Activated CD4-positive, alpha-beta T cell treated with anti-CD3 and anti-CD28 coated beads, Interleukin-2, Interleukin-6, amounts not matched to agents 100 ng/mL and 50 ng/mL, durations not matched to agents 16 hours and 8 hours (primary cell): ENCODE measurements at regions not wholly inside any gene's neighbourhood (a gene's known extent, or its start where the extent isn't known, plus 50 kb on each side); places are given as distances from the start of the nearest gene placed in this dataset.

Experiments
- DNase-seq: peaks from one replicate; pipeline ENCODE4 v3.0.0-alpha.2; 2020

GRCh38 chr5:67306965-67307607 is 110.5 kb upstream of the CD180 start:
- DNase-seq: no peak

GRCh38 chr5:67305913-67306710 is 109.5 kb upstream of the CD180 start:
- DNase-seq: peak; percentile 11

DNA sequence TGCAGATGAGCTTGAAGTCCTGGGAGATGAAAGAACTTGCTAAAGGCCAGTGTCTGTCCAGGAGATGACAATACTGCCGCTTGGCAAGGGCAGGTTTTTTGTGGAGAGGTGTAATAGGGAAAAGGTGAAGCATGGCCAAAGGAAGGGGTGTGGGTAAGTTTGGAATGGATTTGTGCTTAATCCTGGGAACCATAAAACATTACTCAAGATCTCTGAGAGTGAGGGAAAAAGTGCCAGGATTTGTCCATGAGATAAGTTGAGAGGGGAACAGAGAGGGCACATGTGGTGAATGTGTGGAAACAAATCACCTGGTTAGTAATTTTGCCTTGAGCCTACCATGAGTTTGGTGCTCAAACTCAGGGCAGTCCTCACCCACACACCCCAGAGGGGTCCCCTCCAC is 108.8 kb upstream of the CD180 start:
- DNase-seq: no peak

GRCh38 chr5:67303356-67303755 is 106.8 kb upstream of the CD180 start:
- no peak for DNase-seq

DNA sequence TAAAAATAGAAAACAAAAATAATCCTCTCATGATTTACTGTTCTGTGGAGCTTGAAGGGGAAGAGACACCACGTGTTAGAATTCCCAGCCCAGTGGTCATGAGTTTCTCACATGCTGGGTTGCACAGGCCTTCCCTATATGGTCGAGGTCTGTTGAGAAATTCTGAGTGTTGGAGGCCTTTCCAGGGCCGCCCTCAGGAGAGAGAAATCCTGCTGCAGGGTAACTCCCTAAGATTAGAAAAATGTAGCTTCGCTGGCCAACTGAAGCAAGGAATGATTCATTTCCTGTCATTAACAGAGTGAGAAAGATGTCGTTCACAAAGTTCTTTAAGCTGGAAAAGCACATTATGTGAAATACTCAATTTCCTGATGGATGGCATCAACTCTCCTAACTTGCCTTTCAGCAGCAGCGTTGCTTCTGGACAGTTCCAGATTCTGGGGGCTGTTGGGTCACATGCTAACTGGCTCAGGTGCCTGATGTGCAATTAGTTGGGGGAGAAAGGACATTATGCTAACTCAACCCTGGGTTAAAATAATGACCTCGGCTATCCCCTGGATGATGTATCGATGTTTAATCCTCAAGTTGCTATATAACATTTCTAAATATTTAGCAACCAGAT is 104.8 kb upstream of the CD180 start:
- no peak for DNase-seq

DNA sequence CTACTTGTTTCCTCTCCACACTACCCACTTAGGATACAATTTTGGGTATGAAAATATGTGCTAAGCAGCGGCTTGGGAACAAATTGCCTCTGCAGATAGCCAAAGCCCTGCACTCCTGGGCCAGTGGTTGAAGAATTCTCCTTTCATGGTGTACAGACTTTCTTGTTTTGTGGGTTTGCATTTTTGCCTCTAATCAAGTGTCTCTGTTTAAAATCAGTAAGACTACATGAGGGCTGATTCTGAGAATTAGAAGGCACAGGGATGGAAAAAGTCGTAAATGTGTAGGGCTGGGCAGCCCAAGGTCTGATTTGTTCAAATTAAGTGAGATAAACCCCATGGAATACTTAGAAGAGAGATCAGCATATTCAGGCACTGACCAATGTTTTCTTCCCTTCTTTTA is 103.7 kb upstream of the CD180 start:
- no peak for DNase-seq

DNA sequence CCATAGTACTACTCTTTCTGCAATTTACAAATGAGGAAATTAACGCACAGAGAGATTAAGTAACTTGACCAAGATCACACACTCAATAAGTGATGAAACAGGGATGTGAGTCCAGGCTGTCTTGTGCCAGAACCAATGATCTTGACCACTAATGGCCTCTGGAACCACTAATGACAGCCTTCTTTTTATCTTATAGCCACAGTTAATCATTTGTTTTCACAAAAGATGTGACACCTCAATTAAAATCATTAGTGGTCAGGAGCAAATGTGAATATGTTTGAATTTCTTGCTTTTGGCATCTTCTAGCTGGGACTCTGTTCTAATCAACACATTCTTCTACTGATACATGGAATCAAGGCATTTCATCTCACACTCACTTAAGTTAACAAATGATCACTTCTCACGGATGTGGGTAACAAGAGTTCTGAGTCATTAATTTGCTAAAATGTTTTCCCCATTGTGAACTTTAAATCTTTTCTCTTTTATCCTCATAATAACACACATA is 102.7 kb upstream of the CD180 start:
- DNase-seq: no peak

GRCh38 chr5:67297802-67298532 is 101.4 kb upstream of the CD180 start:
- no peak for DNase-seq

DNA sequence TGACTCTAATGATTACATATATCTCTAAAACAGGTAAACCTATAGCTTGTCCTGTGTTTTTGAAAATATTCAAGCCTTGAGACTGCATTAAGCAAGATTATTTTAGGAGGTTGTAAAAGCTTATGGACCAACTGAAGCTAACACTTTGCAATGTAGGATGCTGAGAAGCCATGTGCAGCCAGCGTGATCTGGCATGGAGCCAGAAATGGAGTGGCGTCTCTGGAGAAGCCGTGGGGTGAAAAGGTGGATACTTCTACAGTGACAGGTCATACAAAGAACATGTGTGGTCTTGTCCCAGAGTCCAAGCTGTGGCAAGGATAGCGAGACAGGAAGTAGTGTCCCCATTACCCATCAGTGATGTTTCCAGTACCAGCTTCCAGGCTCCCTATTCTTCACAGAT is 100.8 kb upstream of the CD180 start:
- no peak for DNase-seq

GRCh38 chr5:67294266-67294938 is 97.8 kb upstream of the CD180 start:
- DNase-seq: no peak

DNA sequence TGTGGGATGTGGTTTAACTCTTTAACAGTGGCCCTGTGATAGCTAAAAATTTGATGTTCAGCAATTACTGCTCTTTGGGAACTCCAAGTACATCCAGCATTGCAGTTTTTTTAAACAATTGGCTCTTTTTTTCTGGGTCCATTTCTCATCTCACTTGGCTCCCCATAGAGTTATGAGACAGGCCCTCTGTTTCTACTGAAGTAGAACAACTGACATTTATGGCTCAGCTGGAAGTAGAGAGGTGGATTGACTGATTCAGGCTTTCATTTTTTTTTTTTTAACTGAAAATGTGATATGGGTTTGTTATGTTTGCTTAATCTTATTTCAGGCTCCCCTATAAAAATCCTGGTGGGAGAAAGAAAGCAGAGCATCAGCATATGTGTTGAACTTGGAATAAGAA is 96.6 kb upstream of the CD180 start:
- DNase-seq: no peak

GRCh38 chr5:67292201-67292940 is 95.8 kb upstream of the CD180 start:
- no peak for DNase-seq

DNA sequence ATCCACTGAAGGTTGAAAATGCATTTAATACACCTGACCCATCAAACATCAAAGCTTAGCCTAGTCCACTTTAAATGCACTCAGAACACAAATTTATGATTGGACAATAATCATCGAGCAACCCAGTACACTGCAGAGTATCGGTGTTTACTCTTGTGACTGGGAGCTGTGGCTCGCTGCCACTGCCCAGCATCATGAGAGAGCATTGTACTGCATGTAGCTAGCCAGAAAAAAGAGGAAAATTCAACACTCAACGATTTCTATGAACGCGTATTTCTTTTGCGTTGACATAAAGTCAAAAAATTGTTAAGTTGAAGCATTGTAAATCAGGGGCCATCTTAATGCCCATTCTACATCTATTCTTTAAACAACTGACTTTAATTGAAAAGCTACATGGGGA is 95.1 kb upstream of the CD180 start:
- no peak for DNase-seq

- no peak for DNase-seq
These were observed 94.5 kb upstream of the CD180 start for GRCh38 chr5:67291066-67291465.

GRCh38 chr5:67290655-67291054 is 94.1 kb upstream of the CD180 start:
- DNase-seq: no peak

GRCh38 chr5:67289763-67290521 is 93.3 kb upstream of the CD180 start:
- DNase-seq: no peak

DNA sequence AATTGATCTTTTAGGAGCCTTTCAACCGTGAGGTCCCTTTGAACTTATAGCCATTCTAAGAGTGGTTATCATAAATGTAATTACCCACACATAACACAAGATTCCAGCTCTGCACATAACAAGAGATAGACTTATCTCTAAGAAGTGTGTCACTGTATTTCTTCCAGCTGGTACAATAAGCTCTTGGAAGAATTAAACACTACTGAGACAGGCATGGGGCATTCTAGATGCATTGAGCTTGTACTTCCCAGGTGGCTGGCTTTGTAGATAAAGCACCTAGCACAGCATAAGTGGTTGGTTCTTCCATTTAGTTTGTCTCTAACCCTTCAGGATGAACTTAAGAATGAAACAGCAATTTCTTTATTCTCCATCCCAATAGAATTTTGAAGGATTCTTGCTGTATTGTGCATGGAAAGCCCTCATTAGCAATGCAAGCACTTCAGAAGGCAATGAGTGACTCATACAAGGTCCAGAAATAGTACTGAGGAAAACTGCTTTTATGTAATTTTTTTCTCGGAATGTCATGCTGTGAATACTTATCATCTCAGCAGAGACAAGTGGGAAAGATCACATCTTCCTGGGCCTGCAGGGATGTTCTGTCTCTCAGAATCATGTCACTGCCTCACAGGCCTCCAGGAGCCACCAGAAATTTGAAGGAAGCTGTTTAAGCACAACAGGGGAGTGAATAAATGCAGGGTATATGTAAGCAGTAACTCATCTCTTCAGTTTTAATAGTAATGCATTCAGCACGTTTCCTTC is 91.1 kb upstream of the CD180 start:
- DNase-seq: no peak

- DNase-seq: no peak
These were observed 89.4 kb upstream of the CD180 start for GRCh38 chr5:67286006-67286405.

- no peak for DNase-seq
These were observed 87.4 kb upstream of the CD180 start for GRCh38 chr5:67283988-67284487.
